H9 (cell line): ENCODE measurements at regions not wholly inside any gene's neighbourhood (a gene's known extent, or its start where the extent isn't known, plus 50 kb on each side); places are given as distances from the start of the nearest gene placed in this dataset.

Experiments
- DNase-seq: peaks from one replicate; pipeline ENCODE4 v3.0.0-alpha.2; 2017
- H2AFZ ChIP-seq: one replicate; pipeline ENCODE4 v1.6.1; 2013; ENCODE audit warnings: mild to moderate bottlenecking, low read length, control low read depth, moderate library complexity
- H2AK5ac ChIP-seq: 2 replicates; pipeline ENCODE4 v1.6.1; 2013; ENCODE audit warnings: low read length, control low read depth, mixed read lengths; ENCODE audit not compliant: insufficient read length
- H2BK120ac ChIP-seq: one replicate; pipeline ENCODE4 v1.6.1; 2013; ENCODE audit warnings: low read depth, mild to moderate bottlenecking, low read length, control low read depth, inconsistent platforms; ENCODE audit not compliant: poor library complexity, severe bottlenecking
- H2BK12ac ChIP-seq: 2 replicates; pipeline ENCODE4 v1.6.1; 2013; ENCODE audit warnings: low read length, control low read depth, mixed read lengths, low read depth; ENCODE audit not compliant: insufficient read length
- H2BK15ac ChIP-seq: 2 replicates; pipeline ENCODE4 v1.6.1; 2013; ENCODE audit warnings: low read depth, low read length, control low read depth
- H2BK20ac ChIP-seq: one replicate; pipeline ENCODE4 v1.6.1; 2013; ENCODE audit warnings: low read depth, mild to moderate bottlenecking, low read length, control low read depth, inconsistent platforms; ENCODE audit not compliant: poor library complexity, severe bottlenecking
- H2BK5ac ChIP-seq: 2 replicates; pipeline ENCODE4 v1.6.1; 2013; ENCODE audit warnings: low read length, control low read depth, mixed read lengths; ENCODE audit not compliant: insufficient read length
- H3K14ac ChIP-seq: 2 replicates; pipeline ENCODE4 v1.6.1; 2013; ENCODE audit warnings: low read length, control low read depth; ENCODE audit not compliant: insufficient read depth
- H3K18ac ChIP-seq: 2 replicates; pipeline ENCODE4 v1.6.1; 2013; ENCODE audit warnings: low read depth, mild to moderate bottlenecking, mixed read lengths, low read length, control low read depth; ENCODE audit not compliant: insufficient read length
- H3K23ac ChIP-seq: 2 replicates; pipeline ENCODE4 v1.6.1; 2013; ENCODE audit warnings: low read length, control low read depth, mixed read lengths, low read depth; ENCODE audit not compliant: insufficient read length
- H3K23me2 ChIP-seq: 2 replicates; pipeline ENCODE4 v1.6.1; 2013; ENCODE audit warnings: low read depth, mild to moderate bottlenecking, mixed read lengths, low read length, control low read depth; ENCODE audit not compliant: insufficient read length, poor library complexity, severe bottlenecking
- H3K27ac ChIP-seq: 2 replicates; pipeline ENCODE4 v1.5.1; 2013; ENCODE audit warnings: low read length, control low read depth, mixed read lengths, low read depth; ENCODE audit not compliant: insufficient read length
- H3K27me3 ChIP-seq: 2 replicates; pipeline ENCODE4 v1.6.1; 2013; ENCODE audit warnings: low read length, control low read depth, inconsistent platforms; ENCODE audit not compliant: insufficient read depth
- H3K4ac ChIP-seq: 2 replicates; pipeline ENCODE4 v1.6.1; 2013; ENCODE audit warnings: low read depth, mild to moderate bottlenecking, control low read depth, inconsistent platforms, low read length, moderate library complexity
- H3K4me1 ChIP-seq: 2 replicates; pipeline ENCODE4 v1.6.1; 2013; ENCODE audit warnings: low read length, control low read depth, inconsistent platforms; ENCODE audit not compliant: insufficient read depth
- H3K4me2 ChIP-seq: 2 replicates; pipeline ENCODE4 v1.6.1; 2013; ENCODE audit warnings: low read length, control low read depth, mixed read lengths; ENCODE audit not compliant: insufficient read length, insufficient read depth
- H3K56ac ChIP-seq: 2 replicates; pipeline ENCODE4 v1.6.1; 2013; ENCODE audit warnings: low read depth, mild to moderate bottlenecking, mixed read lengths, low read length, control low read depth; ENCODE audit not compliant: insufficient read length
- H3K79me1 ChIP-seq: 2 replicates; pipeline ENCODE4 v1.6.1; 2013; ENCODE audit warnings: low read depth, mild to moderate bottlenecking, moderate library complexity, low read length, control low read depth, inconsistent platforms; ENCODE audit not compliant: insufficient read depth, poor library complexity, severe bottlenecking
- H3K79me2 ChIP-seq: 2 replicates; pipeline ENCODE4 v1.6.1; 2013; ENCODE audit warnings: low read length, control low read depth, inconsistent platforms; ENCODE audit not compliant: insufficient read depth
- H3K9ac ChIP-seq: 2 replicates; pipeline ENCODE4 v1.6.1; 2013; ENCODE audit warnings: low read length, control low read depth, mixed read lengths; ENCODE audit not compliant: insufficient read length; ENCODE audit errors: extremely low read depth
- H3K9me3 ChIP-seq: one replicate; pipeline ENCODE4 v1.6.1; 2013; ENCODE audit warnings: low read depth, low read length, inconsistent platforms; ENCODE audit not compliant: control insufficient read depth
- H3T11ph ChIP-seq: one replicate; pipeline ENCODE4 v1.6.1; 2013; ENCODE audit warnings: mild to moderate bottlenecking, low read length, control low read depth, inconsistent platforms
- H4K20me1 ChIP-seq: one replicate; pipeline ENCODE4 v1.6.1; 2013; ENCODE audit not compliant: control insufficient read depth, insufficient read length, insufficient read depth
- H4K5ac ChIP-seq: 2 replicates; pipeline ENCODE4 v1.6.1; 2013; ENCODE audit warnings: low read depth, mild to moderate bottlenecking, mixed read lengths, low read length, control low read depth; ENCODE audit not compliant: insufficient read length
- H4K8ac ChIP-seq: replicated peaks from 2 replicates; pipeline ENCODE4 v1.6.1; 2013; ENCODE audit warnings: low read length, control low read depth, mixed read lengths, low read depth; ENCODE audit not compliant: insufficient read length
- H4K91ac ChIP-seq: 2 replicates; pipeline ENCODE4 v1.6.1; 2013; ENCODE audit warnings: low read depth, mild to moderate bottlenecking, moderate library complexity, mixed read lengths, low read length, control low read depth; ENCODE audit not compliant: insufficient read length
- H3K27ac Mint-ChIP-seq, 3 experiments: 2 replicates in 2 of 3; 3 replicates in 1 of 3; pipeline ENCODE4 v1.8.0; 2020 to 2021; ENCODE audit warnings: mixed read lengths in 3 of 3, mild to moderate bottlenecking in 1 of 3, moderate library complexity in 1 of 3
- H3K27me3 Mint-ChIP-seq: 2 replicates; pipeline ENCODE4 v1.8.0; 2021; ENCODE audit warnings: low read depth, mild to moderate bottlenecking, moderate library complexity, mixed read lengths
- H3K36me3 Mint-ChIP-seq, 3 experiments: 2 replicates in 2 of 3; 3 replicates in 1 of 3; pipeline ENCODE4 v1.8.0; 2020 to 2021; ENCODE audit warnings: low read depth in 3 of 3, mixed read lengths in 3 of 3; ENCODE audit not compliant: insufficient read depth in 1 of 3
- H3K4me1 Mint-ChIP-seq, 2 experiments: 2 replicates each; pipeline ENCODE4 v1.8.0; 2020; ENCODE audit warnings: mixed read lengths in 2 of 2
- H3K4me3 Mint-ChIP-seq, 2 experiments: 2 replicates in 1 of 2; 3 replicates in 1 of 2; pipeline ENCODE4 v1.8.0; 2020 to 2021; ENCODE audit warnings: mild to moderate bottlenecking in 2 of 2, mixed read lengths in 2 of 2, moderate library complexity in 1 of 2
- H3K9me3 Mint-ChIP-seq, 2 experiments: 2 replicates in 1 of 2; 3 replicates in 1 of 2; pipeline ENCODE4 v1.8.0; 2020; ENCODE audit warnings: mild to moderate bottlenecking in 2 of 2, mixed read lengths in 2 of 2, moderate library complexity in 1 of 2
- CTCF ChIP-seq: fragments of 200-600 bp; sonication (generic); conservative IDR thresholded peaks from 3 replicates; pipeline ENCODE4 v1.8.0; 2021; ENCODE audit warnings: antibody characterized with exemption, mild to moderate bottlenecking

GRCh38 chr5:155489949-155490348, 476.4 kb downstream of the KIF4B start:
- no peak overlapping the region for H2AFZ ChIP-seq
- Mint-ChIP-seq H3K36me3 (0 out of 7 replicates have a peak, but pooled peaks cover 0 to 5% (median 0%) of the 10 kb centered on the region in 3 experiments), H3K4me3 (no peak overlapping the region), H3K4me1 (peaks cover 4 to 7% of the 10 kb centered on the region in 2 experiments), H3K27ac (no peak overlapping the region), H3K27me3 (no peaks in the 10 kb centered on the region; the same call in 1 of the 2 replicates), H3K9me3 (no peaks in the 10 kb centered on the region)
- no peak overlapping the region for H4K5ac ChIP-seq
- H2BK20ac ChIP-seq, result no peak overlapping the region
- no peaks in the 10 kb centered on the region for H3K9me3 ChIP-seq
- H2BK5ac ChIP-seq, result no peak overlapping the region
- no peak overlapping the region for H2AK5ac ChIP-seq
- no peaks in the 10 kb centered on the region for H3K79me1 ChIP-seq
- H2BK120ac ChIP-seq, result no peak overlapping the region
- H4K20me1 ChIP-seq, result no peaks in the 10 kb centered on the region
- no peak overlapping the region for H4K91ac ChIP-seq
- H3K9ac ChIP-seq, result no peak overlapping the region
- no peak for DNase-seq
- no peaks in the 10 kb centered on the region for H3K4me1 ChIP-seq
- H3K27ac ChIP-seq, result no peak overlapping the region
- H3T11ph ChIP-seq, result no peak overlapping the region
- no peak overlapping the region for H2BK15ac ChIP-seq
- H3K14ac ChIP-seq, result no peak overlapping the region
- H3K56ac ChIP-seq, result no peak overlapping the region
- no peaks in the 10 kb centered on the region for H3K27me3 ChIP-seq
- no peaks in the 10 kb centered on the region for H3K23me2 ChIP-seq
- H4K8ac ChIP-seq, result no peak overlapping the region
- TF ChIP-seq CTCF, result no peak
- no peak overlapping the region for H3K23ac ChIP-seq
- no peak overlapping the region for H3K18ac ChIP-seq
- H2BK12ac ChIP-seq, result no peak overlapping the region
- H3K79me2 ChIP-seq, result no peaks in the 10 kb centered on the region
- H3K4me2 ChIP-seq, result no peak overlapping the region
- no peak overlapping the region for H3K4ac ChIP-seq
